Natural killer cell (primary cell): ENCODE measurements at regions not wholly inside any gene's neighbourhood (a gene's known extent, or its start where the extent isn't known, plus 50 kb on each side); places are given as distances from the start of the nearest gene placed in this dataset.

Experiments
- ATAC-seq, 3 donors: fragments of 150-1000 bp in 2 of 3; fragments of 200-7000 bp in 1 of 3; cut with Tn5 transposase; 1 replicate in 1 of 3; 2 replicates in 2 of 3; pipeline ENCODE4 v1.10.0; 2021; ENCODE audit warnings: mild to moderate bottlenecking in 2 of 3, moderate library complexity in 2 of 3
- DNase-seq, 2 donors: peaks; one replicate each; pipeline versions ENCODE4 v3.0.0 to v3.0.0-alpha.2; 2013 to 2021; ENCODE audit warnings: mixed read lengths in 1 of 2
- H3K27ac ChIP-seq: one replicate; pipeline ENCODE4 v1.5.1; 2013; ENCODE audit warnings: mild to moderate bottlenecking, low read length
- H3K27me3 ChIP-seq: one replicate; pipeline ENCODE4 v1.6.1; 2013; ENCODE audit warnings: low read length; ENCODE audit not compliant: control insufficient read depth, insufficient read depth
- H3K36me3 ChIP-seq: one replicate; pipeline ENCODE4 v1.6.1; 2013; ENCODE audit warnings: low read length; ENCODE audit not compliant: control insufficient read depth, insufficient read depth
- H3K4me1 ChIP-seq: one replicate; pipeline ENCODE4 v1.6.1; 2013; ENCODE audit warnings: low read length; ENCODE audit not compliant: control insufficient read depth, insufficient read depth
- H3K4me3 ChIP-seq: one replicate; pipeline ENCODE4 v1.5.1; 2013; ENCODE audit warnings: low read length
- H3K9me3 ChIP-seq: one replicate; pipeline ENCODE4 v1.6.1; 2013; ENCODE audit warnings: low read length; ENCODE audit not compliant: control insufficient read depth, insufficient read depth
- H3K27ac Mint-ChIP-seq, 2 donors: one replicate each; pipeline ENCODE4 v1.8.0; 2022; ENCODE audit warnings: mild to moderate bottlenecking in 2 of 2, mixed read lengths in 2 of 2, moderate library complexity in 1 of 2
- H3K27me3 Mint-ChIP-seq, 2 donors: one replicate each; pipeline ENCODE4 v1.8.0; 2022; ENCODE audit warnings: low read depth in 2 of 2, mixed read lengths in 2 of 2
- H3K36me3 Mint-ChIP-seq: one replicate; pipeline ENCODE4 v1.8.0; 2022; ENCODE audit warnings: mixed read lengths
- H3K4me1 Mint-ChIP-seq, 2 donors: one replicate each; pipeline ENCODE4 v1.8.0; 2022; ENCODE audit warnings: mixed read lengths in 2 of 2
- H3K4me3 Mint-ChIP-seq: one replicate; pipeline ENCODE4 v1.8.0; 2022; ENCODE audit warnings: mild to moderate bottlenecking, moderate library complexity, mixed read lengths
- H3K9me3 Mint-ChIP-seq, 2 donors: one replicate each; pipeline ENCODE4 v1.8.0; 2022; ENCODE audit warnings: mixed read lengths in 2 of 2
- WGBS: methylation state at CpG from one replicate; pipeline ENCODE4 v1.1.7; 2013; ENCODE audit warnings: missing lambda C conversion rate; ENCODE audit not compliant: insufficient coverage; 5-methylcytosine and 5-hydroxymethylcytosine counted together
- intact Hi-C: fragments of 100-400 bp; cut with micrococcal nuclease; formaldehyde crosslinking; loops from one replicate; pipeline ENCODE4 v1.14.2; 2022
- TF ChIP-seq, protein P1 (sequence below): fragments of 200-600 bp; IDR thresholded peaks from one replicate; pipeline ENCODE4 v1.8.0; 2022; ENCODE audit warnings: antibody characterized with exemption

- no peaks in the 10 kb centered on the region for H3K27me3 ChIP-seq
- Mint-ChIP-seq H3K4me3 (no peak overlapping the region), H3K9me3 (no peaks in the 10 kb centered on the region), H3K27me3 (no peaks in the 10 kb centered on the region), H3K4me1 (no peaks in the 10 kb centered on the region), H3K27ac (no peak overlapping the region), H3K36me3 (no peaks in the 10 kb centered on the region)
- H3K9me3 ChIP-seq: no peaks in the 10 kb centered on the region
- intact Hi-C loops: no loop called here
- H3K27ac ChIP-seq: no peak overlapping the region
- H3K4me1 ChIP-seq: no peaks in the 10 kb centered on the region
- TF ChIP-seq, protein P1, sequence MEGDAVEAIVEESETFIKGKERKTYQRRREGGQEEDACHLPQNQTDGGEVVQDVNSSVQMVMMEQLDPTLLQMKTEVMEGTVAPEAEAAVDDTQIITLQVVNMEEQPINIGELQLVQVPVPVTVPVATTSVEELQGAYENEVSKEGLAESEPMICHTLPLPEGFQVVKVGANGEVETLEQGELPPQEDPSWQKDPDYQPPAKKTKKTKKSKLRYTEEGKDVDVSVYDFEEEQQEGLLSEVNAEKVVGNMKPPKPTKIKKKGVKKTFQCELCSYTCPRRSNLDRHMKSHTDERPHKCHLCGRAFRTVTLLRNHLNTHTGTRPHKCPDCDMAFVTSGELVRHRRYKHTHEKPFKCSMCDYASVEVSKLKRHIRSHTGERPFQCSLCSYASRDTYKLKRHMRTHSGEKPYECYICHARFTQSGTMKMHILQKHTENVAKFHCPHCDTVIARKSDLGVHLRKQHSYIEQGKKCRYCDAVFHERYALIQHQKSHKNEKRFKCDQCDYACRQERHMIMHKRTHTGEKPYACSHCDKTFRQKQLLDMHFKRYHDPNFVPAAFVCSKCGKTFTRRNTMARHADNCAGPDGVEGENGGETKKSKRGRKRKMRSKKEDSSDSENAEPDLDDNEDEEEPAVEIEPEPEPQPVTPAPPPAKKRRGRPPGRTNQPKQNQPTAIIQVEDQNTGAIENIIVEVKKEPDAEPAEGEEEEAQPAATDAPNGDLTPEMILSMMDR: no peak
- DNase-seq: no peak
- H3K4me3 ChIP-seq: no peak overlapping the region
- no peaks in the 10 kb centered on the region for H3K36me3 ChIP-seq
- WGBS: 90% methylated on average over 2 of the region's 2 CpGs
- ATAC-seq: no peak
Measured at GRCh38 chrX:20663336-20663735, 396.6 kb upstream of the RPS6KA3 start.

GRCh38 chrX:20656721-20657120 lies 390.0 kb upstream of the RPS6KA3 start:
- intact Hi-C loops: no loop called here
- 59% methylated on average over 1 of the region's 1 CpG for WGBS
- Histone ChIP-seq H3K4me1 (no peaks in the 10 kb centered on the region), H3K4me3 (no peak overlapping the region), H3K36me3 (no peaks in the 10 kb centered on the region), H3K27ac (no peak overlapping the region), H3K9me3 (no peaks in the 10 kb centered on the region), H3K27me3 (no peaks in the 10 kb centered on the region)
- no peaks in the 10 kb centered on the region for H3K36me3 Mint-ChIP-seq
- ATAC-seq: no peak
- no peaks in the 10 kb centered on the region for H3K4me1 Mint-ChIP-seq
- H3K27ac Mint-ChIP-seq: no peak overlapping the region
- no peak for DNase-seq
- no peaks in the 10 kb centered on the region for H3K9me3 Mint-ChIP-seq
- H3K27me3 Mint-ChIP-seq: no peaks in the 10 kb centered on the region
- no peak overlapping the region for H3K4me3 Mint-ChIP-seq
- TF ChIP-seq, protein P1: no peak

DNA sequence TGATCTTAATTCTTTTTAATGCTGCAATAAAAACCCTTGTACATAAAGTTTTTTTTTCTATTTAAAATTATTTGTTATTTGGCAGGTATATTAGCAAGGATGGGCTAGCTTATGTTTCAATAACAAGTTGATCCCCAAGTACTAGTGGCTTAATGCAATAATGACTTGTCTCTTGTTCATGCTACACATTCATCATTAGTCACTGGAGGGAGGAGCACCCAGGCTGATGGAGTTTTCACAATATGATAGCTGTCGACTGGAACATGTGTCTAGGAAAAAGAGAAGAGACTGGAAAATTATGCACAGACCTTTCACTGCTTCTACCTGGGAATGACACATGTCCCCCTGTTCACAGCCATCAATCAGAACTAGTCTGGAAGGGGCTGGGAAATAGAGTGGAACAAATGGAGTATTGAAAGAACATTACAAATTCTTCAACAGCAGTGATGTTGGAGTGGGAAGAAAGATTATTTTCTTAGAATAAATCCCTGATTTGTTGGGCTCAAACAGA lies 387.9 kb upstream of the RPS6KA3 start:
- DNase-seq (no peak), ATAC-seq (no peak)
- H3K27me3 ChIP-seq: no peaks in the 10 kb centered on the region
- no peaks in the 10 kb centered on the region for H3K36me3 ChIP-seq
- Mint-ChIP-seq H3K4me3 (no peak overlapping the region), H3K27me3 (no peaks in the 10 kb centered on the region), H3K27ac (no peak overlapping the region), H3K36me3 (no peaks in the 10 kb centered on the region), H3K9me3 (no peaks in the 10 kb centered on the region), H3K4me1 (no peaks in the 10 kb centered on the region)
- no peak overlapping the region for H3K4me3 ChIP-seq
- H3K9me3 ChIP-seq: no peaks in the 10 kb centered on the region
- WGBS: no CpG with 5 or more reads among the region's 1 CpG
- no peaks in the 10 kb centered on the region for H3K4me1 ChIP-seq
- intact Hi-C loops: no loop called here
- H3K27ac ChIP-seq: no peak overlapping the region
- TF ChIP-seq, protein P1: no peak

DNA sequence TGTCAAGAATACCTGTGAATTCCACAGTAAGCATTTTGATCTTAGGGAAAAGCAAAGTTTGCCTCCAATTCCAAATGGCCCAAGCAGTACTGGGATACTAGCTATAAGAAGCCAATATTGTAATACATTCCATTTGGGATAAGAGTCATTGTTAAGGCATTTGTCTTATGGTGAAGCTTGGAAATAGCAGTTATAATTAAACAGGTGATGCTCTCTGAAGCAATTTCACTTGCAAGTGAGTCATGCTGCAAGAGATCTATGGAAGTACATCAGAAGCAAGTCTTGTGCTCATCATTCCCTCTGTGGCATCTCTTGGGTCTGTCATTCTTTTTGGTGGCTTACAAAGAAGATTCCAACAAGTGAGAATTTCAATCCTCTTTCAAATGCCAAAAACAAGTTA lies 386.4 kb upstream of the RPS6KA3 start:
- Mint-ChIP-seq H3K4me3 (no peak overlapping the region), H3K36me3 (no peaks in the 10 kb centered on the region), H3K9me3 (peaks cover 0 to 2% of the 10 kb centered on the region in 2 donors), H3K27me3 (no peaks in the 10 kb centered on the region), H3K27ac (no peak overlapping the region), H3K4me1 (no peaks in the 10 kb centered on the region)
- intact Hi-C loops: no loop called here
- no peak overlapping the region for H3K4me3 ChIP-seq
- no peak overlapping the region for H3K27ac ChIP-seq
- DNase-seq: no peak
- no peaks in the 10 kb centered on the region for H3K4me1 ChIP-seq
- H3K27me3 ChIP-seq: no peaks in the 10 kb centered on the region
- H3K9me3 ChIP-seq: no peaks in the 10 kb centered on the region
- H3K36me3 ChIP-seq: no peaks in the 10 kb centered on the region
- no peak for ATAC-seq
- TF ChIP-seq, protein P1: no peak
